Activated B cell treated with CpG ODN at 0.5 μM for 24 hours (primary cell): ENCODE measurements at regions not wholly inside any gene's neighbourhood (a gene's known extent, or its start where the extent isn't known, plus 50 kb on each side); places are given as distances from the start of the nearest gene placed in this dataset.

ENCODE experiments used
- ATAC-seq: fragments of 200-7000 bp; cut with Tn5 transposase; one replicate; pipeline ENCODE4 v1.10.0; 2021; ENCODE audit warnings: low read depth, mild to moderate bottlenecking, moderate library complexity
- CTCF ChIA-PET: fragments of 350-600 bp; sonication (Branson Sonifier 250); formaldehyde crosslinking; loops from one replicate; lab custom pipeline; 2021; ENCODE audit warnings: antibody characterized with exemption; lab: Charles Lee
- POLR2A ChIA-PET: fragments of 350-600 bp; sonication (Branson Sonifier 250); formaldehyde crosslinking; loops from one replicate; lab custom pipeline; 2021; ENCODE audit warnings: antibody characterized with exemption; lab: Charles Lee
- DNase-seq: peaks from one replicate; pipeline ENCODE4 v3.0.0; 2022
- H3K27ac Mint-ChIP-seq: one replicate; pipeline ENCODE4 v1.8.0; 2020; ENCODE audit warnings: mixed read lengths
- H3K27me3 Mint-ChIP-seq: one replicate; pipeline ENCODE4 v1.8.0; 2021; ENCODE audit warnings: mixed read lengths
- H3K36me3 Mint-ChIP-seq: one replicate; pipeline ENCODE4 v1.8.0; 2021; ENCODE audit warnings: low read depth, mixed read lengths
- H3K4me1 Mint-ChIP-seq: one replicate; pipeline ENCODE4 v1.8.0; 2021; ENCODE audit warnings: mixed read lengths
- H3K4me3 Mint-ChIP-seq: one replicate; pipeline ENCODE4 v1.8.0; 2020; ENCODE audit warnings: mild to moderate bottlenecking, mixed read lengths
- H3K9me3 Mint-ChIP-seq: one replicate; pipeline ENCODE4 v1.8.0; 2020; ENCODE audit warnings: mixed read lengths
- intact Hi-C: fragments of 100-400 bp; cut with micrococcal nuclease; formaldehyde crosslinking; loops from one replicate; pipeline ENCODE4 v1.15.1; 2024
- TF ChIP-seq, protein P1 (sequence below): fragments of 200-600 bp; IDR thresholded peaks from one replicate; pipeline ENCODE4 v1.8.0; 2022; ENCODE audit warnings: antibody characterized with exemption, mild to moderate bottlenecking

DNA sequence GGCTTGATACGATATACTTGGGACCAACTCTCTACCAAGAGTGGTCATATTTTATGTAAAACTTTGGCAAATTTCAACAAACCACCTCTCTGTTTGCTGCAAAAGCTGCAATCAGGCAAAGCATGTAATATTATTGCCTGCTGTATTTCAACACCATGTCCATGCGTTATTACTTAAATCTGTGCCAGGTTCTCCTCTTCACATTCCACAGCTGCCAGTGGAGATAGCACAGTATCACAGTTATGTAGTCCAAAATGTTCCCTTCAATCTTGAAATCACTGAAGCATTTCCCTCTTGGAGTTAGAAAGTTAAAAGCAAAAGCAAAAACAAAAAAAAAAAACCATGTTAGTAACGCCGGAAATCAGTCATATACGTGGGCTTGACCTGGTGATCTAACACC is 396.7 kb upstream of the MAGEC2 start:
- DNase-seq (no peak), ATAC-seq (no peak)
- Mint-ChIP-seq H3K4me3 (no peak overlapping the region), H3K4me1 (no peaks in the 10 kb centered on the region), H3K27ac (no peak overlapping the region), H3K27me3 (no peaks in the 10 kb centered on the region), H3K36me3 (no peaks in the 10 kb centered on the region), H3K9me3 (no peaks in the 10 kb centered on the region)
- intact Hi-C loops, result no loop called here
- CTCF ChIA-PET, result no interaction called here
- POLR2A ChIA-PET, result no interaction called here
- TF ChIP-seq, protein P1, sequence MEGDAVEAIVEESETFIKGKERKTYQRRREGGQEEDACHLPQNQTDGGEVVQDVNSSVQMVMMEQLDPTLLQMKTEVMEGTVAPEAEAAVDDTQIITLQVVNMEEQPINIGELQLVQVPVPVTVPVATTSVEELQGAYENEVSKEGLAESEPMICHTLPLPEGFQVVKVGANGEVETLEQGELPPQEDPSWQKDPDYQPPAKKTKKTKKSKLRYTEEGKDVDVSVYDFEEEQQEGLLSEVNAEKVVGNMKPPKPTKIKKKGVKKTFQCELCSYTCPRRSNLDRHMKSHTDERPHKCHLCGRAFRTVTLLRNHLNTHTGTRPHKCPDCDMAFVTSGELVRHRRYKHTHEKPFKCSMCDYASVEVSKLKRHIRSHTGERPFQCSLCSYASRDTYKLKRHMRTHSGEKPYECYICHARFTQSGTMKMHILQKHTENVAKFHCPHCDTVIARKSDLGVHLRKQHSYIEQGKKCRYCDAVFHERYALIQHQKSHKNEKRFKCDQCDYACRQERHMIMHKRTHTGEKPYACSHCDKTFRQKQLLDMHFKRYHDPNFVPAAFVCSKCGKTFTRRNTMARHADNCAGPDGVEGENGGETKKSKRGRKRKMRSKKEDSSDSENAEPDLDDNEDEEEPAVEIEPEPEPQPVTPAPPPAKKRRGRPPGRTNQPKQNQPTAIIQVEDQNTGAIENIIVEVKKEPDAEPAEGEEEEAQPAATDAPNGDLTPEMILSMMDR, result no peak

DNA sequence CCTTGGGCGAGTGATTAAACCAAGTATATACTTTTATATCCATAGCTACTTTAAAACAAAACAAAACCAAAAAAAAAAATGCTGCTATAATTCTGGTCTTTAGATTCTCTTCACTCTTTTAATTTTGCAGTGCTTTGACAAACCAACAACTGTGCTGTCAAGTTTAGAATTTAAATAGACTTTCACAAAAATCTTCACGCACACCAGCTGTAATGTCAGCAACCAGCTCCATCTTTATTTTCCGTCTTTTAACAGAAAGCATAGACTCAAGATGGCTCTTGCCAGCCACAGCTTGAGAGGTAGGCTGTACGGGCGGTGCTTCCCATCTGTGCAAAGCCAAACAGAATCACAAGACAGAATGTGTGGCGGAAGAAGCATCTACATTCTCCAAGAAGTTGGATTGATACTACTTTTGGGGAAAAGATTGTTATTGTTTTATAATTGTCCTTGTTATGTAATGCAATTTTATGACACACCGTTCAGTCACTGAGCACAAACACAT is 388.3 kb upstream of the MAGEC2 start:
- DNase-seq, result no peak
- Mint-ChIP-seq H3K4me1 (no peaks in the 10 kb centered on the region), H3K27ac (no peak overlapping the region), H3K9me3 (peaks cover 2% of the 10 kb centered on the region), H3K27me3 (no peaks in the 10 kb centered on the region), H3K36me3 (no peaks in the 10 kb centered on the region), H3K4me3 (no peak overlapping the region)
- ATAC-seq, result no peak
- intact Hi-C loops, result no loop called here
- CTCF ChIA-PET, result no interaction called here
- POLR2A ChIA-PET, result no interaction called here
- TF ChIP-seq, protein P1, result no peak

DNA sequence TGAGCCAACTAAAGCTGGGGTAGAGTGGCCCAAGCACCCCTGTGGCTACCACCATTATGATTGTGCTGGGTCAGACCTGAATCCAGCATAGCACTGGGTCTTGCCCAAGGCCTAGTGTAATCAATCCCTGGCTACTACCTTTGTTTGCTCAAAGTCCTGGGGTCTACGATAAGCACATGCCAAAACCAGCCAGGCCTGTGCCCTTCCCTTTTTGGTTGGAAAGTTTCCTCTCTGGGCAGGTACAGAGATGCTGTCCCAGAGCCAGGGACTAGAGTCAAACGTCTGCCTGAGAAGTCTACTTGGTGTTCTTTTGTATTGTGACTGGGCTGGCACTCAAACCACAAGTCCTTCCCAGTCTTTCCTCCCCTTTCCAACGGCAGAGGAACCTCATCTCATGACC is 371.5 kb upstream of the MAGEC2 start:
- H3K27ac Mint-ChIP-seq, result no peak overlapping the region
- TF ChIP-seq, protein P1, result no peak
- ATAC-seq (no peak), DNase-seq (no peak)
- H3K36me3 Mint-ChIP-seq, result no peaks in the 10 kb centered on the region
- intact Hi-C loops, result no loop called here
- H3K27me3 Mint-ChIP-seq, result no peaks in the 10 kb centered on the region
- no peak overlapping the region for H3K4me3 Mint-ChIP-seq
- POLR2A ChIA-PET, result no interaction called here
- peaks cover 2% of the 10 kb centered on the region for H3K9me3 Mint-ChIP-seq
- H3K4me1 Mint-ChIP-seq, result no peaks in the 10 kb centered on the region
- CTCF ChIA-PET, result no interaction called here

DNA sequence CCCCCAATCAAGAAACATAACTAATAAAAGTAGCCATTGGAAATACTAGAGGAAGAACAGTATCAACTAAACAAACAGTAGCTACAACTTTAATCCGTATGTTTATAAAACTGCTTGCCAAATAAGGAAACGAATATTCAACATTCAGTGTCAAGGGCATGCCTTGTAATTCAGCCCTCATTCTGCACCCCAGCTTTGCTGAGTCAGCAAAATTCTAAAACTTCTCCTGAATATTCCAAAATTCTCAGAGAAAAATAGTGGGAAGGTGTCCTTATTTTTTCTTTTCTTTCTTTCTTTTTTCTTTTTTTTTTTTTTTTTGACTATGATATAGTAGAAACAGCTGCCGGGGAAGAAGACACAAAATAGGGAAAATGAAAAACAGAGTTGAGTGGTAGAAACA is 344.8 kb upstream of the MAGEC2 start:
- H3K9me3 Mint-ChIP-seq, result peaks cover 5% of the 10 kb centered on the region
- no peak overlapping the region for H3K4me3 Mint-ChIP-seq
- H3K27ac Mint-ChIP-seq, result no peak overlapping the region
- no peak for ATAC-seq
- intact Hi-C loops, result no loop called here
- ChIA-PET POLR2A (no interaction called here), CTCF (no interaction called here)
- no peaks in the 10 kb centered on the region for H3K36me3 Mint-ChIP-seq
- DNase-seq, result no peak
- no peaks in the 10 kb centered on the region for H3K27me3 Mint-ChIP-seq
- no peaks in the 10 kb centered on the region for H3K4me1 Mint-ChIP-seq
- TF ChIP-seq, protein P1, result no peak

DNA sequence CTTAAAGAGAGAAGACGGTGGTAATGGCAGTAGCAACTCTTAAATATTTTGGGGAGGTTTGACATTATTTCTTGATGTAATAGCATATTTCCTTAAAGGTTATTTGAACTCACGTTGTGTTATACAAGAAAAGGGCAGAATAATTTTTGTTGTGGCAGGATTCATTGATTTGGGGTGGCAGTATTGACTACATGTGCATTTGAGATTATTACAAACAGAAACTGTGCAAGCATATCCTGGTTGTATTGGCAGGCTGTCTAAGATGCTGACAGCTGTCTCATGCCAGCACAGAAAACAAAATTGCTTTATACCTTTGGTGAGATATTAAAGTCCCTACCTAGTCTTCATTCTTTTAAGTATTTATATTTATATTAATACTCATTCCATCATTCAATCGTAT is 300.7 kb upstream of the MAGEC2 start:
- Mint-ChIP-seq H3K9me3 (no peaks in the 10 kb centered on the region), H3K27ac (no peak overlapping the region), H3K36me3 (no peaks in the 10 kb centered on the region), H3K4me3 (no peak overlapping the region), H3K27me3 (no peaks in the 10 kb centered on the region), H3K4me1 (no peaks in the 10 kb centered on the region)
- POLR2A ChIA-PET, result no interaction called here
- DNase-seq (no peak), ATAC-seq (no peak)
- TF ChIP-seq, protein P1, result no peak
- CTCF ChIA-PET, result no interaction called here
- intact Hi-C loops, result no loop called here
